CD14-positive monocyte (primary cell): ENCODE measurements at regions not wholly inside any gene's neighbourhood (a gene's known extent, or its start where the extent isn't known, plus 50 kb on each side); places are given as distances from the start of the nearest gene placed in this dataset.

Source experiments
- DNase-seq, 3 donors: peaks; one replicate each; pipeline ENCODE4 v3.0.0-alpha.2; 2011 to 2022
- H2AFZ ChIP-seq: 2 replicates; pipeline ENCODE4 v1.6.0; 2012; ENCODE audit warnings: mild to moderate bottlenecking, low read depth, low read length, inconsistent platforms; ENCODE audit not compliant: insufficient read depth, poor library complexity, severe bottlenecking
- H3K27ac ChIP-seq, 2 donors: 1 replicate in 1 of 2; 2 replicates in 1 of 2; pipeline ENCODE4 v1.5.1; 2012 to 2013; ENCODE audit warnings: low read length in 2 of 2, control low read depth in 1 of 2, inconsistent platforms in 1 of 2, low read depth in 1 of 2, mild to moderate bottlenecking in 1 of 2
- H3K27me3 ChIP-seq, 2 donors: one replicate each; pipeline versions ENCODE4 v1.6.0 to v1.6.1; 2011 to 2013; ENCODE audit warnings: low read length in 2 of 2; ENCODE audit not compliant: control insufficient read depth in 2 of 2, insufficient read depth in 2 of 2
- H3K36me3 ChIP-seq, 2 donors: replicated peaks in 1 of 2; 1 replicate in 1 of 2; 2 replicates in 1 of 2; pipeline versions ENCODE4 v1.5.1 to v1.6.1; 2012 to 2013; ENCODE audit warnings: low read length in 2 of 2, control low read depth in 1 of 2, inconsistent platforms in 1 of 2, mild to moderate bottlenecking in 1 of 2; ENCODE audit not compliant: insufficient read depth in 2 of 2, control insufficient read depth in 1 of 2
- H3K4me1 ChIP-seq, 2 donors: 1 replicate in 1 of 2; 2 replicates in 1 of 2; pipeline versions ENCODE4 v1.5.1 to v1.6.1; 2012 to 2013; ENCODE audit warnings: low read length in 2 of 2, control low read depth in 1 of 2, inconsistent platforms in 1 of 2, mild to moderate bottlenecking in 1 of 2, moderate library complexity in 1 of 2; ENCODE audit not compliant: insufficient read depth in 2 of 2, control insufficient read depth in 1 of 2
- H3K4me2 ChIP-seq: replicated peaks from 2 replicates; pipeline ENCODE3; 2012; ENCODE audit warnings: low read length, moderate library complexity, mild to moderate bottlenecking; ENCODE audit not compliant: poor library complexity, severe bottlenecking; ENCODE audit errors: extremely low read depth
- H3K4me3 ChIP-seq, 3 experiments: fragments of 200-600 bp in 1 of 3; sonication (generic) in 1 of 3; replicated peaks in 1 of 3; 1 replicate in 2 of 3; 2 replicates in 1 of 3; pipeline ENCODE4 v1.5.1; 2011 to 2013; ENCODE audit warnings: low read length in 3 of 3, mild to moderate bottlenecking in 3 of 3, control low read depth in 2 of 3, low read depth in 2 of 3, inconsistent platforms in 1 of 3, moderate library complexity in 1 of 3
- H3K79me2 ChIP-seq: 2 replicates; pipeline ENCODE4 v1.6.0; 2012; ENCODE audit warnings: mild to moderate bottlenecking, control low read depth, inconsistent platforms, low read length, moderate library complexity; ENCODE audit not compliant: insufficient read depth
- H3K9ac ChIP-seq: 2 replicates; pipeline ENCODE4 v1.6.0; 2017; ENCODE audit warnings: low read length, mild to moderate bottlenecking; ENCODE audit not compliant: insufficient read depth, poor library complexity, severe bottlenecking
- H3K9me3 ChIP-seq, 2 donors: replicated peaks in 1 of 2; 1 replicate in 1 of 2; 2 replicates in 1 of 2; pipeline versions ENCODE4 v1.5.1 to v1.6.1; 2012 to 2013; ENCODE audit warnings: low read length in 2 of 2, control low read depth in 1 of 2; ENCODE audit not compliant: control insufficient read depth in 1 of 2, insufficient read depth in 1 of 2
- H4K20me1 ChIP-seq: 2 replicates; pipeline ENCODE4 v1.6.0; 2012; ENCODE audit warnings: mild to moderate bottlenecking, low read length, control low read depth, moderate library complexity; ENCODE audit not compliant: insufficient read depth
- H3K27ac Mint-ChIP-seq, 7 donors: one replicate each; pipeline ENCODE4 v1.8.0; 2020; ENCODE audit warnings: mild to moderate bottlenecking in 7 of 7, mixed read lengths in 7 of 7, moderate library complexity in 6 of 7, inconsistent platforms in 2 of 7
- H3K27me3 Mint-ChIP-seq, 3 donors: one replicate each; pipeline ENCODE4 v1.8.0; 2021 to 2022; ENCODE audit warnings: low read depth in 3 of 3, mild to moderate bottlenecking in 3 of 3, mixed read lengths in 3 of 3, moderate library complexity in 3 of 3, inconsistent platforms in 1 of 3
- H3K36me3 Mint-ChIP-seq, 2 donors: one replicate each; pipeline ENCODE4 v1.8.0; 2020; ENCODE audit warnings: mixed read lengths in 2 of 2, inconsistent platforms in 1 of 2, mild to moderate bottlenecking in 1 of 2
- H3K4me1 Mint-ChIP-seq: one replicate; pipeline ENCODE4 v1.8.0; 2020; ENCODE audit warnings: mild to moderate bottlenecking, mixed read lengths
- H3K4me3 Mint-ChIP-seq, 2 donors: one replicate each; pipeline ENCODE4 v1.8.0; 2020; ENCODE audit warnings: mild to moderate bottlenecking in 2 of 2, mixed read lengths in 2 of 2, moderate library complexity in 1 of 2
- H3K9me3 Mint-ChIP-seq, 7 donors: one replicate each; pipeline ENCODE4 v1.8.0; 2020 to 2022; ENCODE audit warnings: mixed read lengths in 7 of 7, mild to moderate bottlenecking in 6 of 7, moderate library complexity in 6 of 7, inconsistent platforms in 2 of 7
- CTCF ChIP-seq: fragments of 200-600 bp; IDR thresholded peaks from one replicate; pipeline ENCODE4 v1.8.0; 2022; ENCODE audit warnings: antibody characterized with exemption, mild to moderate bottlenecking
- WGBS: methylation state at CpG from one replicate; pipeline ENCODE4 v1.1.5; 2013; ENCODE audit warnings: missing lambda C conversion rate; ENCODE audit not compliant: insufficient coverage; 5-methylcytosine and 5-hydroxymethylcytosine counted together
- intact Hi-C, 2 donors: fragments of 100-400 bp; cut with micrococcal nuclease; formaldehyde crosslinking; loops; one replicate each; pipeline versions ENCODE4 v1.15.0 to v1.15.1; 2023

DNA sequence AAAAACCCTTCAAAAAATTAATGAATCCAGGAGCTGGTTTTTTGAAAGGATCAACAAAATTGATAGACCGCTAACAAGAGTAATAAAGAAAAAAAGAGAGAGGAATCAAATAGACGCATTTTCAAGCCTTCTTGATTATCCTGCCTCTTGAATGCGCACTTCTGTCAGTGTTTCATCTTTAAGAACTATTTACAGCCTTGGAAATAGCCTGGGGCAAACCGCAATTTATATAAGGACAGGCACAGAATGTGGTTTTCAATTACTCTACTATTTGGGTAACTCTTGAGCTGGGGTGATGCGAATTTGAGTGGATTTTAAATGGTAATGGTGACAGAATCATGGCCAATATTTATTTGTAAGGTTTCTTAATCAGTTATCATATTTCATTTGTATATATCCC lies 179.1 kb upstream of the OTX2 start:
- Mint-ChIP-seq H3K9me3 (peaks cover 9 to 26% (median 15%) of the 10 kb centered on the region in 7 donors), H3K4me3 (no peak overlapping the region), H3K27ac (no peak overlapping the region), H3K36me3 (no peaks in the 10 kb centered on the region), H3K27me3 (no peaks in the 10 kb centered on the region), H3K4me1 (no peaks in the 10 kb centered on the region)
- DNase-seq, result no peak
- Histone ChIP-seq H4K20me1 (no peaks in the 10 kb centered on the region), H3K27me3 (no peaks in the 10 kb centered on the region), H3K4me1 (no peaks in the 10 kb centered on the region), H3K9me3 (peaks cover 16 to 21% of the 10 kb centered on the region in 2 donors), H3K9ac (no peak overlapping the region), H3K4me2 (no peak overlapping the region), H3K27ac (no peak overlapping the region), H3K79me2 (no peaks in the 10 kb centered on the region), H3K4me3 (no peak overlapping the region), H2AFZ (no peak overlapping the region), H3K36me3 (no peaks in the 10 kb centered on the region)
- no peak for TF ChIP-seq CTCF
- intact Hi-C loops, result no loop called here
- WGBS, result 80% methylated on average over 1 of the region's 5 CpGs

DNA sequence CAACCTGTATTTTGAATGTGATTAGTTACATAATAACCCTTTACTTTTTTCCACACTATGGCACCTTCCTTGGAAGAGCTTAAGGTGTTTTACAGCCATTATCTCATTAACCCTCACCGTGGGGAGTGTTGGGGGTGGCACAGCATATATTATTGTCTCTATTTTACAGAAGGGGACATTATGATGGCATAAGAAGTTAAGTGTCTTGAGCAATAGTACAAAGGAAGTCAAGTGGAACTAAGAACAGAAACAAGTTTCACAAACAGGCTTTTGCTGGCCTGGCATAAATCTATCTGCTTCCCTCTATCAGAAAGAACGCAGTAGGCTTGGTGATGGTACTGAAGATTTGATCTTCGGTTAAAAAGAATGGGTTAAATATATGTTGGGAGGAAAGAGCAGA lies 169.7 kb upstream of the OTX2 start:
- Histone ChIP-seq H3K27me3 (no peaks in the 10 kb centered on the region), H3K9me3 (peaks cover 0 to 7% of the 10 kb centered on the region in 2 donors), H3K4me1 (no peaks in the 10 kb centered on the region), H2AFZ (no peak overlapping the region), H3K79me2 (no peaks in the 10 kb centered on the region), H3K27ac (no peak overlapping the region), H4K20me1 (no peaks in the 10 kb centered on the region), H3K4me3 (no peak overlapping the region), H3K9ac (no peak overlapping the region), H3K4me2 (no peak overlapping the region), H3K36me3 (no peaks in the 10 kb centered on the region)
- no peaks in the 10 kb centered on the region for H3K36me3 Mint-ChIP-seq
- H3K27me3 Mint-ChIP-seq, result peaks cover 0 to 2% (median 1%) of the 10 kb centered on the region in 3 donors
- peaks cover 0 to 7% (median 2%) of the 10 kb centered on the region in 7 donors for H3K9me3 Mint-ChIP-seq
- no peak overlapping the region for H3K4me3 Mint-ChIP-seq
- no CpG with 5 or more reads among the region's 3 CpGs for WGBS
- H3K27ac Mint-ChIP-seq, result no peak overlapping the region
- no peak for TF ChIP-seq CTCF
- peaks cover 10% of the 10 kb centered on the region for H3K4me1 Mint-ChIP-seq
- intact Hi-C loops, result no loop called here
- DNase-seq, result no peak
